HEK293T (cell line): ENCODE measurements at regions not wholly inside any gene's neighbourhood (a gene's known extent, or its start where the extent isn't known, plus 50 kb on each side); places are given as distances from the start of the nearest gene placed in this dataset.

Experiments used
- BHLHE40 ChIP-seq: fragments of 450-650 bp; IDR thresholded peaks from 2 replicates; pipeline ENCODE4 v1.6.1; 2016; ENCODE audit warnings: mild to moderate bottlenecking, moderate library complexity, borderline replicate concordance
- CTBP1 ChIP-seq: fragments of 450-650 bp; IDR thresholded peaks from 2 replicates; pipeline ENCODE4 v1.6.1; 2016; ENCODE audit warnings: borderline replicate concordance
- ELF4 ChIP-seq: fragments of 450-650 bp; IDR thresholded peaks from 2 replicates; pipeline ENCODE4 v1.6.1; 2017; ENCODE audit warnings: antibody characterized with exemption
- FOXA1 ChIP-seq: fragments of 450-650 bp; IDR thresholded peaks from 2 replicates; pipeline ENCODE4 v1.6.1; 2016; ENCODE audit warnings: mild to moderate bottlenecking
- LEF1 ChIP-seq: fragments of 450-650 bp; IDR thresholded peaks from 2 replicates; pipeline ENCODE4 v1.6.1; 2017; ENCODE audit warnings: mild to moderate bottlenecking, borderline replicate concordance

GRCh38 chr2:228369400-228370031 is 188.0 kb upstream of the SPHKAP start:
- no peak for TF ChIP-seq LEF1
- TF ChIP-seq BHLHE40 = no peak
- TF ChIP-seq ELF4 = no peak
- no peak for TF ChIP-seq FOXA1
- no peak for TF ChIP-seq CTBP1
